ENCODE measurements at regions not wholly inside any gene's neighbourhood (a gene's known extent, or its start where the extent isn't known, plus 50 kb on each side); places are given as distances from the start of the nearest gene placed in this dataset.

GRCh38 chr4:123522646-123523045 lies 126.1 kb downstream of the SPRY1 start:
- no peak overlapping the region for H4K91ac ChIP-seq (ENCODE audit: low read depth, low read length, poor library complexity)
- H2AK5ac ChIP-seq (ENCODE audit: low read depth, low read length) = no peak overlapping the region
- H3K18ac ChIP-seq (ENCODE audit: low read length) = no peak overlapping the region
- H2BK120ac ChIP-seq (ENCODE audit: low read depth, low read length) = no peak overlapping the region
- no peak overlapping the region for H2BK15ac ChIP-seq (ENCODE audit: low read length)
- H2BK5ac ChIP-seq (ENCODE audit: low read length) = no peak overlapping the region
- no peaks in the 10 kb centered on the region for H3K27me3 ChIP-seq (ENCODE audit: control insufficient read depth in 3 of 3, insufficient read depth in 3 of 3, low read depth in 1 of 3, low read length in 3 of 3)
- no peaks in the 10 kb centered on the region for H3K79me1 ChIP-seq (ENCODE audit: low read depth, low read length)
- peaks cover 0 to 7% of the 10 kb centered on the region in 2 donors for H3K9me3 ChIP-seq (replicated peaks in 1 of 2; ENCODE audit: control insufficient read depth in 2 of 2, insufficient read depth in 1 of 2, low read depth in 1 of 2, low read length in 2 of 2)
- H3K27ac ChIP-seq (replicated peaks; ENCODE audit: low read length) = no peak overlapping the region
- no peak overlapping the region for H3K23ac ChIP-seq (ENCODE audit: low read depth, low read length, poor library complexity)
- H4K8ac ChIP-seq (ENCODE audit: low read depth, low read length) = no peak overlapping the region
- H3K36me3 ChIP-seq (replicated peaks in 1 of 2; ENCODE audit: control insufficient read depth in 2 of 2, insufficient read depth in 2 of 2, low read length in 2 of 2) = no peaks in the 10 kb centered on the region
- DNase-seq (ENCODE audit: low spot score) = no peak
- no peak overlapping the region for H3K4me2 ChIP-seq (ENCODE audit: insufficient read depth, low read length, poor library complexity, severe bottlenecking)
- no peak overlapping the region for H3K14ac ChIP-seq (ENCODE audit: low read length)
- H3K9ac ChIP-seq (ENCODE audit: low read depth, low read length, poor library complexity) = no peak overlapping the region
- no peak overlapping the region for H3K4me3 ChIP-seq (ENCODE audit: low read length in 2 of 2)
- no peak overlapping the region for H2BK12ac ChIP-seq (ENCODE audit: low read length)
- WGBS, 2 donors (ENCODE audit: extremely low coverage in 2 of 2, insufficient read length in 2 of 2, insufficient replicate concordance in 1 of 2) = no CpG with 5 or more reads among the region's 3 CpGs
- H3K4ac ChIP-seq (ENCODE audit: low read length) = no peak overlapping the region
- no peak overlapping the region for H2AFZ ChIP-seq (ENCODE audit: low read length)
- peaks cover 0 to 3% of the 10 kb centered on the region in 2 donors for H3K4me1 ChIP-seq (ENCODE audit: control insufficient read depth in 2 of 2, insufficient read depth in 1 of 2, low read depth in 1 of 2, low read length in 2 of 2)

GRCh38 chr4:123524958-123525628 lies 128.5 kb downstream of the SPRY1 start:
- DNase-seq (ENCODE audit: low spot score) = no peak
- no peak overlapping the region for H2BK5ac ChIP-seq (ENCODE audit: low read length)

GRCh38 chr4:123526511-123526910 lies 129.9 kb downstream of the SPRY1 start:
- no peak overlapping the region for H4K91ac ChIP-seq (ENCODE audit: low read depth, low read length, poor library complexity)
- no peak overlapping the region for H2BK5ac ChIP-seq (ENCODE audit: low read length)
- peaks cover 0 to 3% of the 10 kb centered on the region in 2 donors for H3K4me1 ChIP-seq (ENCODE audit: control insufficient read depth in 2 of 2, insufficient read depth in 1 of 2, low read depth in 1 of 2, low read length in 2 of 2)
- no peak overlapping the region for H3K18ac ChIP-seq (ENCODE audit: low read length)
- H3K27me3 ChIP-seq (ENCODE audit: control insufficient read depth in 3 of 3, insufficient read depth in 3 of 3, low read depth in 1 of 3, low read length in 3 of 3) = no peaks in the 10 kb centered on the region
- no peak overlapping the region for H3K4ac ChIP-seq (ENCODE audit: low read length)
- H3K36me3 ChIP-seq (replicated peaks in 1 of 2; ENCODE audit: control insufficient read depth in 2 of 2, insufficient read depth in 2 of 2, low read length in 2 of 2) = no peaks in the 10 kb centered on the region
- no peak overlapping the region for H2BK12ac ChIP-seq (ENCODE audit: low read length)
- no peak overlapping the region for H3K9ac ChIP-seq (ENCODE audit: low read depth, low read length, poor library complexity)
- no peak overlapping the region for H3K23ac ChIP-seq (ENCODE audit: low read depth, low read length, poor library complexity)
- H2AFZ ChIP-seq (ENCODE audit: low read length) = no peak overlapping the region
- H3K27ac ChIP-seq (replicated peaks; ENCODE audit: low read length) = no peak overlapping the region
- no peak overlapping the region for H3K4me3 ChIP-seq (ENCODE audit: low read length in 2 of 2)
- no peak overlapping the region for H2AK5ac ChIP-seq (ENCODE audit: low read depth, low read length)
- no peak overlapping the region for H3K14ac ChIP-seq (ENCODE audit: low read length)
- no CpG with 5 or more reads among the region's 2 CpGs for WGBS, 2 donors (ENCODE audit: extremely low coverage in 2 of 2, insufficient read length in 2 of 2, insufficient replicate concordance in 1 of 2)
- no peaks in the 10 kb centered on the region for H3K79me1 ChIP-seq (ENCODE audit: low read depth, low read length)
- H2BK15ac ChIP-seq (ENCODE audit: low read length) = no peak overlapping the region
- no peak overlapping the region for H4K8ac ChIP-seq (ENCODE audit: low read depth, low read length)
- DNase-seq (ENCODE audit: low spot score) = no peak
- H2BK120ac ChIP-seq (ENCODE audit: low read depth, low read length) = no peak overlapping the region
- H3K4me2 ChIP-seq (ENCODE audit: insufficient read depth, low read length, poor library complexity, severe bottlenecking) = no peak overlapping the region
- H3K9me3 ChIP-seq (replicated peaks in 1 of 2; ENCODE audit: control insufficient read depth in 2 of 2, insufficient read depth in 1 of 2, low read depth in 1 of 2, low read length in 2 of 2) = peaks cover 0 to 15% of the 10 kb centered on the region in 2 donors

More at GRCh38 chr4:123524958-123525628, 128.5 kb downstream of the SPRY1 start:
- Histone ChIP-seq H3K14ac (ENCODE audit: low read length) (no peak overlapping the region), H2BK15ac (ENCODE audit: low read length) (no peak overlapping the region), H3K27ac (replicated peaks; ENCODE audit: low read length) (no peak overlapping the region), H3K9ac (ENCODE audit: low read depth, low read length, poor library complexity) (no peak overlapping the region), H3K9me3 (replicated peaks in 1 of 2; ENCODE audit: control insufficient read depth in 2 of 2, insufficient read depth in 1 of 2, low read depth in 1 of 2, low read length in 2 of 2) (peaks cover 0 to 12% of the 10 kb centered on the region in 2 donors), H4K8ac (ENCODE audit: low read depth, low read length) (no peak overlapping the region), H2AFZ (ENCODE audit: low read length) (no peak overlapping the region), H2BK12ac (ENCODE audit: low read length) (no peak overlapping the region), H3K27me3 (ENCODE audit: control insufficient read depth in 3 of 3, insufficient read depth in 3 of 3, low read depth in 1 of 3, low read length in 3 of 3) (no peaks in the 10 kb centered on the region), H3K4me2 (ENCODE audit: insufficient read depth, low read length, poor library complexity, severe bottlenecking) (no peak overlapping the region), H3K4me3 (ENCODE audit: low read length in 2 of 2) (no peak overlapping the region), H3K79me1 (ENCODE audit: low read depth, low read length) (no peaks in the 10 kb centered on the region), H3K36me3 (replicated peaks in 1 of 2; ENCODE audit: control insufficient read depth in 2 of 2, insufficient read depth in 2 of 2, low read length in 2 of 2) (no peaks in the 10 kb centered on the region), H3K4me1 (ENCODE audit: control insufficient read depth in 2 of 2, insufficient read depth in 1 of 2, low read depth in 1 of 2, low read length in 2 of 2) (peaks cover 0 to 3% of the 10 kb centered on the region in 2 donors), H3K23ac (ENCODE audit: low read depth, low read length, poor library complexity) (no peak overlapping the region), H2BK120ac (ENCODE audit: low read depth, low read length) (no peak overlapping the region), H3K4ac (ENCODE audit: low read length) (no peak overlapping the region), H4K91ac (ENCODE audit: low read depth, low read length, poor library complexity) (no peak overlapping the region), H2AK5ac (ENCODE audit: low read depth, low read length) (no peak overlapping the region), H3K18ac (ENCODE audit: low read length) (no peak overlapping the region)
- no CpG with 5 or more reads among the region's 5 CpGs for WGBS, 2 donors (ENCODE audit: extremely low coverage in 2 of 2, insufficient read length in 2 of 2, insufficient replicate concordance in 1 of 2)

GRCh38 chr4:123528501-123529277 lies 132.1 kb downstream of the SPRY1 start:
- no peak overlapping the region for H2BK5ac ChIP-seq (ENCODE audit: low read length)
- no peak overlapping the region for H3K4me2 ChIP-seq (ENCODE audit: insufficient read depth, low read length, poor library complexity, severe bottlenecking)
- no CpG with 5 or more reads among the region's 3 CpGs for WGBS, 2 donors (ENCODE audit: extremely low coverage in 2 of 2, insufficient read length in 2 of 2, insufficient replicate concordance in 1 of 2)

More at GRCh38 chr4:123528501-123529277, 132.1 kb downstream of the SPRY1 start:
- Histone ChIP-seq H2AFZ (ENCODE audit: low read length) (no peak overlapping the region), H3K4me3 (ENCODE audit: low read length in 2 of 2) (no peak overlapping the region), H2BK120ac (ENCODE audit: low read depth, low read length) (no peak overlapping the region), H3K79me1 (ENCODE audit: low read depth, low read length) (no peaks in the 10 kb centered on the region), H3K14ac (ENCODE audit: low read length) (no peak overlapping the region), H3K9me3 (replicated peaks in 1 of 2; ENCODE audit: control insufficient read depth in 2 of 2, insufficient read depth in 1 of 2, low read depth in 1 of 2, low read length in 2 of 2) (peaks cover 0 to 30% of the 10 kb centered on the region in 2 donors), H3K36me3 (replicated peaks in 1 of 2; ENCODE audit: control insufficient read depth in 2 of 2, insufficient read depth in 2 of 2, low read length in 2 of 2) (no peaks in the 10 kb centered on the region), H3K27ac (replicated peaks; ENCODE audit: low read length) (no peak overlapping the region), H2BK15ac (ENCODE audit: low read length) (no peak overlapping the region), H3K23ac (ENCODE audit: low read depth, low read length, poor library complexity) (no peak overlapping the region), H4K91ac (ENCODE audit: low read depth, low read length, poor library complexity) (no peak overlapping the region), H3K27me3 (ENCODE audit: control insufficient read depth in 3 of 3, insufficient read depth in 3 of 3, low read depth in 1 of 3, low read length in 3 of 3) (no peaks in the 10 kb centered on the region), H2BK12ac (ENCODE audit: low read length) (no peak overlapping the region), H2AK5ac (ENCODE audit: low read depth, low read length) (no peak overlapping the region), H3K4me1 (ENCODE audit: control insufficient read depth in 2 of 2, insufficient read depth in 1 of 2, low read depth in 1 of 2, low read length in 2 of 2) (no peaks in the 10 kb centered on the region), H3K9ac (ENCODE audit: low read depth, low read length, poor library complexity) (no peak overlapping the region), H3K18ac (ENCODE audit: low read length) (no peak overlapping the region), H3K4ac (ENCODE audit: low read length) (no peak overlapping the region), H4K8ac (ENCODE audit: low read depth, low read length) (no peak overlapping the region)
- no peak for DNase-seq (ENCODE audit: low spot score)
